ENCODE measurements at regions not wholly inside any gene's neighbourhood (a gene's known extent, or its start where the extent isn't known, plus 50 kb on each side); places are given as distances from the start of the nearest gene placed in this dataset.
"Not testable (repeated sequence)": the region's sequence is repeated elsewhere in the genome, so short reads cannot be mapped to it uniquely, and the experiment has no call there.

- TF ChIP-seq POLR2A (IDR thresholded peaks at IDR 0.05; ENCODE audit: low read length); CTCF (IDR thresholded peaks at IDR 0.05); EP300 (IDR thresholded peaks at IDR 0.05); ZFP36 (IDR thresholded peaks at IDR 0.05; ENCODE audit: borderline replicate concordance, partially characterized antibody); RAD21 (conservative IDR thresholded peaks at IDR 0.05 in 1 of 2, IDR thresholded peaks at IDR 0.05 in 1 of 2); JUN (IDR thresholded peaks at IDR 0.05); NPAS2 (CRISPR knock-in tag; IDR thresholded peaks at IDR 0.05; ENCODE audit: borderline replicate concordance); HDAC2 (IDR thresholded peaks at IDR 0.05); CBX2 (IDR thresholded peaks at IDR 0.05; ENCODE audit: borderline replicate concordance, low read depth); FOSL2 (IDR thresholded peaks at IDR 0.05); FOSL2 (CRISPR knock-in tag; IDR thresholded peaks at IDR 0.05); NR3C1 (IDR thresholded peaks at IDR 0.05): not testable (repeated sequence)
These were observed 901.2 kb upstream of the NEGR1 start for GRCh38 chr1:73183581-73183980.
